NOMO-1 treated with DMSO at 0.1 percent for 48 hours (cell line): ENCODE measurements at regions not wholly inside any gene's neighbourhood (a gene's known extent, or its start where the extent isn't known, plus 50 kb on each side); places are given as distances from the start of the nearest gene placed in this dataset.
"Not testable (repeated sequence)": the region's sequence is repeated elsewhere in the genome, so short reads cannot be mapped to it uniquely, and the experiment has no call there.

Experiments
- DNase-seq: peaks from one replicate; lab custom pipeline; 2025; ENCODE audit not compliant: unreplicated experiment; lab: John Stamatoyannopoulos, UW

DNA sequence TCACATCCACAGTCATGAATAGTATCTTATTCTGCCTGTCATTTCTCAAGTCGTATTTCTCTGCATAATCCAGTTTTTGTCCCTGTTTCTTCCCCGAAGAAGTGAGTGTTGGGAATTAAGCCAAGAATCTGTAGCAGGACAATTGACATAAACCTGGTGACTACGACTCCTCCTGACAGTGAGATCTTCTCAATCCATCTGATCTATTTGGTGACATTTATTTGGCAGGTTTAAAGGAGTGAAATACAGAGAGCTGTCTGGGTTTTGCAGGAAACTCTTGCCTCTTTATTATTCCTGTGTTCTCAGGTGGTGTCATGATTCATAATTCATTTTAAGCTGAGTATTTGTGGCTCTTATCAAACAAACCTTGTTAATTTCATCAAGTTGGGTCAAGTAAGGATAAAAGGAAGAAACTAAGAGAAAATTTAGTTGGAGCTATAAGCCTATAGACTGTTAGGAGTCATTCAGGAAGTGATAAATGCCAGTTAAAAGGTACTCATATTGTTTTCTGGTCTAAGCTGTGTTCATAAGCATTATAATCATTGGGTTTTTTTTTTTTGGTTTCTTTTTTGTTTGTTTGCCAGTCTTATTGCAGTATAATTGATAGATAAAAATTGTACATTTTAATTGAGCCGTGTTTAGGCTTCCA is 95.9 kb upstream of the PCSK1 start:
- no peak for DNase-seq

GRCh38 chr5:96529559-96529958 is 96.5 kb upstream of the PCSK1 start:
- DNase-seq = no peak

- no peak for DNase-seq
These were observed 97.9 kb upstream of the PCSK1 start for GRCh38 chr5:96530901-96531300.

DNA sequence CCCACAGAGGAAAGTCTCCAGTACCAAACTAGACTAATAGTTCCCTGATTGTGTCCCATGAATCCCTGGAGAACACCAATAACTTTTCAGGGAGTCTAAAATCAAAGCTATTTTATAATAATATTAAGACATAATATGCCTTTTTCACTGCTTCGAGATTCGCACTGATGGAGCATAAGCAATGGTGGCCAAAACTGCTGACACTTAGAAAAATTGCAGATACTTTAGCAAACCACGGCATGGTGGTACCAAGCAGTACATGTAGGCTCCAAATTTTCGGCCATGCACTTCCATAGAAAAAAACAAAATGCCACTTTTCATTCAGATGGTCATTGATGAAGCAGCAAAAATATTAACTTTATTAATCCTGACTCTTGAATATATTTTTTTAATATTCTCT is 100.3 kb upstream of the PCSK1 start:
- DNase-seq = no peak

DNA sequence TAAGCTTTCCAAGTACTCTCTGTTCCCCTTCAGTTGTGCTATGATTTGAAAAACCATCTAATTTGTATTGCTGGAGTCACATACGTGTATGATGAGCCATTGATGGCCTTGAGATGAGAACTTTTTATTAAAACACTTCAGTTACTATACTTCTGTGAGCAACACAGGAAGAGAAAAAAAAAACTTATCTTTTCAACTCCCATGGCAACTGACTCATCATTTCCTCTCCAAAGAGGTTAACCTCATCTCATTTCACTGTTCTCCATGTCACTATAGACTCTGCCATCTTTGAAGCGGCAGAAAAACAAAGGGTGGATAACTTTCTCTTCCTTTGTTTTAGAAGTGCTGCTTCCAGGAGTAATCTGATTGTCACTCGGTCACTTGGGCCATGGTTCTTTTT is 104.3 kb upstream of the PCSK1 start:
- DNase-seq = peak; percentile 83

DNA sequence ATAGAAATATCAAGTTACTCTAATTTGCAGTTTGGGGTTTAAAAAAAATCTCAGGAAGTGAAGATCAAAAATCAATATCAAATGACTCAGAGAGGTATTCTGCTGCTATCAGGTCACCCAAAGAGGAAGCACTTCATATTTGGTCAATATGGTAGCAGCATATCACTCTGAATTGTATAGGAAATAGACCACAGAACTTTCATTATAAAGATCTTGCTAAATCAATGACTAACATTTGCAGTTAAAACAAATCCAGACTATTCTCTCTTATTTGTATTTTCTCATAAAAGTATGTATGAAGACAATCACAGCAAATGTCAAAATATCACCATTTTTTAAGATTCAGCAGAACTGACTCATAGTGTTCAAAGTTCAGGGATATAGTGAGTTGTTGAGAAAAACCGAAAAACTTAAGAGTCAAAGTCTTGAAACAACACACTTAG is 105.8 kb upstream of the PCSK1 start:
- DNase-seq = peak; percentile 76

- DNase-seq = no peak
These were observed 113.1 kb upstream of the PCSK1 start for GRCh38 chr5:96546120-96546519.

DNA sequence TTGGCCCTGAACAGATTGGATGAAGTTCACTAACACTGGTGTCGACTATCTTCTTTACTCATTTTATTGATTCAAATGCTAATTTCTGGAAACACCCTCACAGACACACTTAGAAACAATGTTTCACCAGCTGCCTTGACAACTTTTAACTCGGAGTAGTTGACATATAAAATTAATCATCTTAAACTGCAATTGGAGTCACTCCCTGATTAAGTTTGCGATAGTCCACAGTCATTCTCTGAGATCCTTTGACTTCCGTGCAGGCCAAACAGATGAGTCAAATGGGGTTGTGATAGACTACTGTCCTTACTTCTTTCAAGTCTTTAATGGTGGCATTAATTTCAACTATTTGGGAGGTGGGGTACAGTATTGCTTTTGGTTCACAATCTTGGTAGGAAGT is 114.4 kb upstream of the PCSK1 start:
- DNase-seq = no peak

DNA sequence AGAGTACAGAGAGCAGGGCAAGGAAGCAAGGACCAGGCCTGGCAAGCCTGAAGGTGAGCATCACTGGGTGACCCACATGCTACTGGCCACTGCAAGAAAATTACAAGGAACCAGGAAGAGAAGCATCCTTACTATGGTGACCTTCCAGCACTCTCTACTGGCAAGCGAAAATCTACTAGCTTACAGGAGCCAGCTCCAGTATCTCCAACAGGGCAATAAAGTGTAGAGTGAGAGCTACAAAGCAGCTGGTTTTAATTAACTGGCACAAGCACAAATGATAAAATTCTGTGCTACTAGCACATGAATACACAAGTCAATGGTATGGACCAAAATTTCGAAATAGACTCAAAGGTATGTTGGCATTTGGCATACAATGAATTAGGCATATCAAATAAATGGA is 113.3 kb upstream of the CAST start:
- no peak for DNase-seq

GRCh38 chr5:96560857-96561256 is 101.3 kb upstream of the CAST start:
- not testable (repeated sequence) for DNase-seq

DNA sequence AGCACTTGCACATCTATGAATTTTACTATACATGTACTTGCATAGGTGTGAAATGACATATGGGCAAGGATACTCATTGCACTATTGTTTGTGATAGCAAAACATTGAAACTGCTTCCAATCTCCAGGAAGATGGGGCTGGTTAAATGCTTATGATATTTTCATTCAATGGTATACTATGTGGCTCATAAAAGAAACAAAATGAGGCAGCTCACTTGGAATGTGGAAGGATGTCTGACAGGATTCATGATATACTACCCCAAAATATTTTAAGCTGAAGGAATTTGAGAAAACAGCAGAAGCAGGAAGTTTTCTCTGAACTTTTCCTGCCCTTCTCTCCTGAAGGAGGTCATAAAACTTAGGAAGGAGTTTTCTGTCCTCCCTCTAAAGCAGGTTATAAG is 99.6 kb upstream of the CAST start:
- no peak for DNase-seq

- no peak for DNase-seq
These were observed 98.4 kb upstream of the CAST start for GRCh38 chr5:96563816-96564215.

DNA sequence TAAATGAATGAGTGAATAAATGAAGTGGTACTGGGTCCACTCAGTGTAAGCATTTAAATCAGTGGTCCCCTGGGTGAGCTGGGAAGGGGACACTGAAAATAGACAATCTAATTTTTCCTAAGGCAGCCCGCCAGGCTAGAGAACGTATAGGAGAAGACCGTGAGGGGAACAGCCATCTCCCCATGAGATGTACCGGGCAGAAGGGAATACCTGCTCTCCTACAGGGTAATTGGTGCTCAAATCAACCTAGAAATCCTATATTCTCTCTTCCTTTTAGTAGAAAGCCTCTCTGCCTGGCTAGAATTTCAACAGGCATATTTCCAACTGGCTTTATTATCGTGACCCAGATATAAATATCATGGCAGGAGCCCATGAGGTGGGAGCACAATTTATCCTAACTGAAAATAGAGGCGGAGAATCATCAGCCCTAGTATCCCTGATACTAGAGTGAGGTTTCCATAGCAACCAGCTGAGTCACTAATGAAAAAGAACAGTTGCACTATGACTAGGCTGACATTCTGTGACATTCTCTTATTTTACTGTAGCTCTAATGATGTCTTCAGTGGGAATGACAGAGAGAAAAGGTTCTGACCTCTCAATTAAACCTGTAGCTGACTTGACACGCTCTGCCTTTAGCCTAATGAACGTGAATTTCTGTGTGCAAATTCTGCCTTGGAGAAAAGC is 96.5 kb upstream of the CAST start:
- no peak for DNase-seq

GRCh38 chr5:96566833-96567587 is 95.2 kb upstream of the CAST start:
- DNase-seq = no peak

DNA sequence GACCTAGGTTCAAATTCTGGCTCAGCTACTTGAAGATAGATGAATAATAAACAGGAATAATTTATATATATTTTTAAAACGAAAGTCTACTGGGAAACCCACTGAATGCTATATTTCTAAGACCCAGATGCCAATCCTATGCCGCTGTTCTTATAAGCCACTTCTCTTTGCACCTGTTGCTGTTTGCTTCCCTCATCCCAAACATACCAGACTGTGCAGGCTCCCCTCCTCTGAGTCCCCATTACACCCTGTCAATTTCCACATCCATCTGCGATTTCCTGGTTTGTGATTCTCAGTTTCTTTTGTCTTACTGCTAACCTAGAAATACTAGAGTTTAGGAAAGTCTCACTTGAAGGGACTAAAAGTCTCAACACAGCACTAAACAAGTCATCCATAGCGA is 92.8 kb upstream of the CAST start:
- DNase-seq = no peak

GRCh38 chr5:96569770-96570169 is 92.4 kb upstream of the CAST start:
- DNase-seq = no peak

- no peak for DNase-seq
These were observed 89.2 kb upstream of the CAST start for GRCh38 chr5:96572864-96573512.

DNA sequence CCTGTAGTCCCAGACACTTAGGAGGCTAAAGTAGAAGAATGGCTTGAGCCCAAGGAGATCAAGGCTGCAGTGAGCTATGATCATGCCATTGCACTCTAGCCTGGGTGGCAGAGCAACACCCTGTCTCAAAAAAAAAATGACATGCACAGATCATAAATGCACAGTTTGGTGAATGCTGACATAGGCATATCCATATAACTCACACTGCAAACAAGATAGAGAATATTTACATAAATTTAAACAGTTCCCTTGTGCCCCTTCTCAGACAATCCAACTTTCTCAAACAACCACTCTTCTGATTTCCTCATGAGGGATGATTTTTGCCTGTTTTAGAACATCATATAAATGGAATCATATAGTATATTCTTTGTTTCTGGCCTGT is 88.7 kb upstream of the CAST start:
- DNase-seq = no peak

GRCh38 chr5:96576876-96577275 is 85.3 kb upstream of the CAST start:
- no peak for DNase-seq

DNA sequence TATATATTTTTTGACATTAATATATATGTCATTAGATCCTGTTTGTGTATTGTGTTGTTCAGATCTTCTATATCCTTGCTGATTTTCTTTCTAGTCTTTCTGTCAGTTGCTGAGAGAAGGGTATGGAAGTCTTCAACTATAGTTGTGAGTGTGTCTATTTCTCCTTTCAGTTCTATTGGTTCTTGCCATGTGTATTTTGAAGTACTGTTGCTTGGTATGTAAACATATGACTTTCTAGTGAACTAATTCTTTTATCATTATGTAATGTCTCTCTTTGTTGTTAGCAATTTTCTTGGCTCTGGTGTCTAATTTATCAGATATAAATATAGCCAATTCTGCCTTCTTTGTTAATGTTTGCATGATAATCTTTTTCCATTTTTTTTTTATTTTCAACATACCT is 84.3 kb upstream of the CAST start:
- DNase-seq = no peak

DNA sequence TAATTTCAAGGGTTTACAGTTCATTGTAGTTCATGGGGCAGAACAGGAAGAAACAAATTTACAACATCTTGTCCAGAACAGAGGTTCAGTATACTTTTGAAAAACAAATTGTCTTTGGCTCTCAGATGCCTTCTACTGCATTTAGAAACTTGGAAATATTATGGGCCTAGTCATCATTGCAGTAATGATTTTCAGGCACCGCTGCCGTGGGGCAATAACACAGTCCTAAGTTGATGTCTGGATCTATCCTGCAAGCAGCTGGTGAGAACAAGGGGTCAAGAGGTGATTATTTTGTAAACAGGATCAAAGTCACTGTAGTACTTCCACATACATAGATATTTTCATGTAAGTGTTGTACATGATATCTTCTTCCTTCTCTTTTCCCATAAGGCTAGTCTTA is 82.5 kb upstream of the CAST start:
- DNase-seq = no peak

- no peak for DNase-seq
These were observed 79.8 kb upstream of the CAST start for GRCh38 chr5:96582343-96582742.
